Activated T-helper 17 cell treated with anti-CD3 and anti-CD28 coated beads, Interleukin-2, amount 50 U/mL, for 72 hours (primary cell): ENCODE measurements at regions not wholly inside any gene's neighbourhood (a gene's known extent, or its start where the extent isn't known, plus 50 kb on each side); places are given as distances from the start of the nearest gene placed in this dataset.

Experiments
- ATAC-seq: fragments of 150-1000 bp; cut with Tn5 transposase; replicated peaks from 2 replicates; pipeline ENCODE4 v1.10.0; 2021; ENCODE audit warnings: mild to moderate bottlenecking, moderate library complexity
- H3K27ac Mint-ChIP-seq: one replicate; pipeline ENCODE4 v1.8.0; 2022; ENCODE audit warnings: mixed read lengths
- H3K27me3 Mint-ChIP-seq: one replicate; pipeline ENCODE4 v1.8.0; 2022; ENCODE audit warnings: mixed read lengths
- H3K36me3 Mint-ChIP-seq: one replicate; pipeline ENCODE4 v1.8.0; 2022; ENCODE audit warnings: low read depth, mild to moderate bottlenecking, mixed read lengths
- H3K4me1 Mint-ChIP-seq: one replicate; pipeline ENCODE4 v1.8.0; 2022; ENCODE audit warnings: mixed read lengths
- H3K4me3 Mint-ChIP-seq: one replicate; pipeline ENCODE4 v1.8.0; 2022; ENCODE audit warnings: mild to moderate bottlenecking, mixed read lengths
- H3K9me3 Mint-ChIP-seq: one replicate; pipeline ENCODE4 v1.8.0; 2022; ENCODE audit warnings: mixed read lengths

GRCh38 chr13:78020861-78021260 is 102.2 kb upstream of the EDNRB start:
- no peaks in the 10 kb centered on the region for H3K4me1 Mint-ChIP-seq
- H3K27ac Mint-ChIP-seq = no peak overlapping the region
- no peak overlapping the region for H3K4me3 Mint-ChIP-seq
- peaks cover 13% of the 10 kb centered on the region for H3K9me3 Mint-ChIP-seq
- ATAC-seq = no peak
- H3K36me3 Mint-ChIP-seq = no peaks in the 10 kb centered on the region
- no peaks in the 10 kb centered on the region for H3K27me3 Mint-ChIP-seq

- Mint-ChIP-seq H3K4me3 (no peak overlapping the region), H3K27me3 (no peaks in the 10 kb centered on the region), H3K36me3 (no peaks in the 10 kb centered on the region), H3K27ac (no peak overlapping the region), H3K9me3 (no peaks in the 10 kb centered on the region), H3K4me1 (no peaks in the 10 kb centered on the region)
- no peak for ATAC-seq
These were observed 97.2 kb upstream of the EDNRB start for GRCh38 chr13:78015782-78016181.

- Mint-ChIP-seq H3K36me3 (no peaks in the 10 kb centered on the region), H3K4me3 (no peak overlapping the region), H3K27me3 (peaks cover 6% of the 10 kb centered on the region), H3K9me3 (no peaks in the 10 kb centered on the region), H3K27ac (no peak overlapping the region), H3K4me1 (no peaks in the 10 kb centered on the region)
- no peak for ATAC-seq
These were observed 93.4 kb upstream of the EDNRB start for GRCh38 chr13:78012046-78012445.

- Mint-ChIP-seq H3K36me3 (no peaks in the 10 kb centered on the region), H3K27ac (no peak overlapping the region), H3K4me1 (no peaks in the 10 kb centered on the region), H3K9me3 (peaks cover 9% of the 10 kb centered on the region), H3K4me3 (no peak overlapping the region), H3K27me3 (peaks cover 17% of the 10 kb centered on the region)
- no peak for ATAC-seq
These were observed 86.2 kb upstream of the EDNRB start for GRCh38 chr13:78004821-78005220.

- Mint-ChIP-seq H3K27me3 (peaks cover 22% of the 10 kb centered on the region), H3K36me3 (no peaks in the 10 kb centered on the region), H3K9me3 (peaks cover 5% of the 10 kb centered on the region), H3K4me1 (no peaks in the 10 kb centered on the region), H3K27ac (no peak overlapping the region), H3K4me3 (no peak overlapping the region)
- ATAC-seq = no peak
These were observed 81.1 kb upstream of the EDNRB start for GRCh38 chr13:77999746-78000145.

- H3K27ac Mint-ChIP-seq = no peak overlapping the region
- no peaks in the 10 kb centered on the region for H3K36me3 Mint-ChIP-seq
- no peaks in the 10 kb centered on the region for H3K4me1 Mint-ChIP-seq
- H3K4me3 Mint-ChIP-seq = no peak overlapping the region
- ATAC-seq = no peak
- peaks cover 15% of the 10 kb centered on the region for H3K27me3 Mint-ChIP-seq
- no peaks in the 10 kb centered on the region for H3K9me3 Mint-ChIP-seq
These were observed 75.5 kb upstream of the EDNRB start for GRCh38 chr13:77994166-77994565.

GRCh38 chr13:77991003-77991402 is 72.4 kb upstream of the EDNRB start:
- peaks cover 5% of the 10 kb centered on the region for H3K27me3 Mint-ChIP-seq
- no peak overlapping the region for H3K27ac Mint-ChIP-seq
- no peak overlapping the region for H3K4me3 Mint-ChIP-seq
- ATAC-seq = no peak
- H3K9me3 Mint-ChIP-seq = no peaks in the 10 kb centered on the region
- H3K36me3 Mint-ChIP-seq = no peaks in the 10 kb centered on the region
- H3K4me1 Mint-ChIP-seq = no peaks in the 10 kb centered on the region

GRCh38 chr13:77989281-77989680 is 70.7 kb upstream of the EDNRB start:
- ATAC-seq = no peak
- no peaks in the 10 kb centered on the region for H3K9me3 Mint-ChIP-seq

GRCh38 chr13:77988355-77988754 is 69.7 kb upstream of the EDNRB start:
- Mint-ChIP-seq H3K9me3 (no peaks in the 10 kb centered on the region), H3K27ac (no peak overlapping the region), H3K27me3 (peaks cover 9% of the 10 kb centered on the region), H3K36me3 (no peaks in the 10 kb centered on the region), H3K4me1 (no peaks in the 10 kb centered on the region), H3K4me3 (no peak overlapping the region)
- no peak for ATAC-seq

More at GRCh38 chr13:77989281-77989680, 70.7 kb upstream of the EDNRB start:
- Mint-ChIP-seq H3K36me3 (no peaks in the 10 kb centered on the region), H3K27ac (no peak overlapping the region), H3K4me3 (no peak overlapping the region), H3K4me1 (no peaks in the 10 kb centered on the region), H3K27me3 (peaks cover 9% of the 10 kb centered on the region)

GRCh38 chr13:77986713-77987112 is 68.1 kb upstream of the EDNRB start:
- H3K27me3 Mint-ChIP-seq = peaks cover 9% of the 10 kb centered on the region
- no peaks in the 10 kb centered on the region for H3K36me3 Mint-ChIP-seq
- no peaks in the 10 kb centered on the region for H3K4me1 Mint-ChIP-seq
- no peak overlapping the region for H3K4me3 Mint-ChIP-seq
- H3K27ac Mint-ChIP-seq = no peak overlapping the region
- H3K9me3 Mint-ChIP-seq = no peaks in the 10 kb centered on the region
- ATAC-seq = no peak

GRCh38 chr13:77985866-77986636 is 67.4 kb upstream of the EDNRB start:
- Mint-ChIP-seq H3K4me1 (no peaks in the 10 kb centered on the region), H3K27me3 (peaks cover 9% of the 10 kb centered on the region), H3K9me3 (no peaks in the 10 kb centered on the region), H3K4me3 (no peak overlapping the region), H3K27ac (no peak overlapping the region), H3K36me3 (no peaks in the 10 kb centered on the region)
- ATAC-seq = no peak

- Mint-ChIP-seq H3K4me1 (no peaks in the 10 kb centered on the region), H3K9me3 (no peaks in the 10 kb centered on the region), H3K36me3 (no peaks in the 10 kb centered on the region), H3K27me3 (peaks cover 4% of the 10 kb centered on the region), H3K4me3 (no peak overlapping the region), H3K27ac (no peak overlapping the region)
- ATAC-seq = no peak
These were observed 62.8 kb upstream of the EDNRB start for GRCh38 chr13:77981281-77981881.

GRCh38 chr13:77980592-77980991 is 62.0 kb upstream of the EDNRB start:
- peaks cover 4% of the 10 kb centered on the region for H3K27me3 Mint-ChIP-seq
- H3K9me3 Mint-ChIP-seq = no peaks in the 10 kb centered on the region
- no peaks in the 10 kb centered on the region for H3K36me3 Mint-ChIP-seq
- H3K4me1 Mint-ChIP-seq = no peaks in the 10 kb centered on the region
- no peak for ATAC-seq
- H3K4me3 Mint-ChIP-seq = no peak overlapping the region
- no peak overlapping the region for H3K27ac Mint-ChIP-seq

- no peaks in the 10 kb centered on the region for H3K4me1 Mint-ChIP-seq
- no peak for ATAC-seq
- H3K4me3 Mint-ChIP-seq = no peak overlapping the region
- no peaks in the 10 kb centered on the region for H3K27me3 Mint-ChIP-seq
- H3K27ac Mint-ChIP-seq = no peak overlapping the region
- H3K9me3 Mint-ChIP-seq = no peaks in the 10 kb centered on the region
- H3K36me3 Mint-ChIP-seq = no peaks in the 10 kb centered on the region
These were observed 61.2 kb upstream of the EDNRB start for GRCh38 chr13:77979721-77980385.
